Keratinocyte (primary cell): ENCODE measurements at regions not wholly inside any gene's neighbourhood (a gene's known extent, or its start where the extent isn't known, plus 50 kb on each side); places are given as distances from the start of the nearest gene placed in this dataset.

ENCODE experiments used
- EZH2 ChIP-seq: IDR thresholded peaks from one replicate; pipeline ENCODE4 v1.6.1; 2012; ENCODE audit warnings: inconsistent platforms, mild to moderate bottlenecking, low read length, moderate library complexity
- TF ChIP-seq, protein P1 (sequence below), 3 experiments: IDR thresholded peaks in 1 of 3; conservative IDR thresholded peaks in 1 of 3; optimal IDR thresholded peaks in 1 of 3; 2 replicates in 2 of 3; 3 replicates in 1 of 3; pipeline versions ENCODE3 to v1.5.1; 2011; ENCODE audit warnings: low read length in 3 of 3, mild to moderate bottlenecking in 3 of 3, moderate library complexity in 2 of 3, control low read depth in 1 of 3, inconsistent platforms in 1 of 3; ENCODE audit not compliant: insufficient read depth in 2 of 3; ENCODE audit errors: extremely low read depth in 1 of 3

- TF ChIP-seq EZH2 = no peak
- TF ChIP-seq, protein P1, sequence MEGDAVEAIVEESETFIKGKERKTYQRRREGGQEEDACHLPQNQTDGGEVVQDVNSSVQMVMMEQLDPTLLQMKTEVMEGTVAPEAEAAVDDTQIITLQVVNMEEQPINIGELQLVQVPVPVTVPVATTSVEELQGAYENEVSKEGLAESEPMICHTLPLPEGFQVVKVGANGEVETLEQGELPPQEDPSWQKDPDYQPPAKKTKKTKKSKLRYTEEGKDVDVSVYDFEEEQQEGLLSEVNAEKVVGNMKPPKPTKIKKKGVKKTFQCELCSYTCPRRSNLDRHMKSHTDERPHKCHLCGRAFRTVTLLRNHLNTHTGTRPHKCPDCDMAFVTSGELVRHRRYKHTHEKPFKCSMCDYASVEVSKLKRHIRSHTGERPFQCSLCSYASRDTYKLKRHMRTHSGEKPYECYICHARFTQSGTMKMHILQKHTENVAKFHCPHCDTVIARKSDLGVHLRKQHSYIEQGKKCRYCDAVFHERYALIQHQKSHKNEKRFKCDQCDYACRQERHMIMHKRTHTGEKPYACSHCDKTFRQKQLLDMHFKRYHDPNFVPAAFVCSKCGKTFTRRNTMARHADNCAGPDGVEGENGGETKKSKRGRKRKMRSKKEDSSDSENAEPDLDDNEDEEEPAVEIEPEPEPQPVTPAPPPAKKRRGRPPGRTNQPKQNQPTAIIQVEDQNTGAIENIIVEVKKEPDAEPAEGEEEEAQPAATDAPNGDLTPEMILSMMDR (optimal IDR thresholded peaks at IDR 0.05 in 1 of 3, IDR thresholded peaks at IDR 0.05 in 1 of 3, conservative IDR thresholded peaks at IDR 0.05 in 1 of 3; ENCODE audit: extremely low read depth in 1 of 3, insufficient read depth in 2 of 3, low read length in 3 of 3) = no peak
Observed at GRCh38 chr15:72911626-72912025, 128.1 kb upstream of the ADPGK start.
